Stimulated activated naive B cell treated with anti-CD40 and anti-IgM and Interleukin-4, amounts not matched to agents 10 μg/mL and 1 μg/mL and 100 μg/mL, for 72 hours (primary cell): ENCODE measurements at regions not wholly inside any gene's neighbourhood (a gene's known extent, or its start where the extent isn't known, plus 50 kb on each side); places are given as distances from the start of the nearest gene placed in this dataset.
A peak's percentile ranks its signal among the peaks of the same experiment; 100 is the strongest.

Experiments
- ATAC-seq, 2 donors: fragments of 150-1000 bp; cut with Tn5 transposase; replicated peaks; 2 replicates each; pipeline ENCODE4 v1.10.0; 2021; ENCODE audit warnings: moderate library complexity in 1 of 2
- DNase-seq: peaks from one replicate; pipeline ENCODE4 v3.0.0; 2021
- H3K27ac Mint-ChIP-seq: one replicate; pipeline ENCODE4 v1.8.0; 2022; ENCODE audit warnings: mild to moderate bottlenecking, mixed read lengths
- H3K27me3 Mint-ChIP-seq, 2 donors: one replicate each; pipeline ENCODE4 v1.8.0; 2022; ENCODE audit warnings: mixed read lengths in 2 of 2
- H3K36me3 Mint-ChIP-seq, 2 donors: one replicate each; pipeline ENCODE4 v1.8.0; 2022; ENCODE audit warnings: mixed read lengths in 2 of 2, mild to moderate bottlenecking in 1 of 2
- H3K4me1 Mint-ChIP-seq, 2 donors: one replicate each; pipeline ENCODE4 v1.8.0; 2022; ENCODE audit warnings: mixed read lengths in 2 of 2, mild to moderate bottlenecking in 1 of 2
- H3K4me3 Mint-ChIP-seq, 2 donors: one replicate each; pipeline ENCODE4 v1.8.0; 2022; ENCODE audit warnings: mild to moderate bottlenecking in 2 of 2, mixed read lengths in 2 of 2, moderate library complexity in 1 of 2
- H3K9me3 Mint-ChIP-seq, 2 donors: one replicate each; pipeline ENCODE4 v1.8.0; 2022; ENCODE audit warnings: mixed read lengths in 2 of 2, mild to moderate bottlenecking in 1 of 2

- H3K36me3 Mint-ChIP-seq: peaks cover 0 to 3% of the 10 kb centered on the region in 2 donors
- peak overlapping the region; percentile 85 to 92 for H3K4me3 Mint-ChIP-seq
- peaks cover 34 to 82% of the 10 kb centered on the region in 2 donors for H3K4me1 Mint-ChIP-seq
- peaks cover 4 to 21% of the 10 kb centered on the region in 2 donors for H3K27me3 Mint-ChIP-seq
- peak overlapping the region; percentile 73 for H3K27ac Mint-ChIP-seq
- DNase-seq: peak; percentile 54
- ATAC-seq: peak; percentile 73 to 81
- H3K9me3 Mint-ChIP-seq: no peaks in the 10 kb centered on the region
Observed at GRCh38 chr15:38072348-38073177, 138.1 kb downstream of the TMCO5A start.

- ATAC-seq (no peak), DNase-seq (no peak)
- peaks cover 4 to 21% of the 10 kb centered on the region in 2 donors for H3K27me3 Mint-ChIP-seq
- H3K27ac Mint-ChIP-seq: peak overlapping the region; percentile 25
- no peaks in the 10 kb centered on the region for H3K9me3 Mint-ChIP-seq
- peaks cover 0 to 3% of the 10 kb centered on the region in 2 donors for H3K36me3 Mint-ChIP-seq
- H3K4me1 Mint-ChIP-seq: peaks cover 34 to 77% of the 10 kb centered on the region in 2 donors
- H3K4me3 Mint-ChIP-seq: peak overlapping the region; percentile 85 to 92
Observed at GRCh38 chr15:38073178-38073946, 138.9 kb downstream of the TMCO5A start.

GRCh38 chr15:38074029-38074428 lies 139.6 kb downstream of the TMCO5A start:
- ATAC-seq (no peak), DNase-seq (no peak)
- no peaks in the 10 kb centered on the region for H3K9me3 Mint-ChIP-seq
- peaks cover 4 to 20% of the 10 kb centered on the region in 2 donors for H3K27me3 Mint-ChIP-seq
- H3K4me1 Mint-ChIP-seq: peaks cover 30 to 71% of the 10 kb centered on the region in 2 donors
- no peak overlapping the region for H3K4me3 Mint-ChIP-seq
- H3K36me3 Mint-ChIP-seq: peaks cover 0 to 3% of the 10 kb centered on the region in 2 donors
- H3K27ac Mint-ChIP-seq: no peak overlapping the region

- H3K9me3 Mint-ChIP-seq: no peaks in the 10 kb centered on the region
- DNase-seq (no peak), ATAC-seq (no peak)
- H3K27ac Mint-ChIP-seq: no peak overlapping the region
- H3K27me3 Mint-ChIP-seq: peaks cover 4 to 10% of the 10 kb centered on the region in 2 donors
- no peak overlapping the region for H3K4me3 Mint-ChIP-seq
- H3K4me1 Mint-ChIP-seq: peaks cover 28 to 61% of the 10 kb centered on the region in 2 donors
- H3K36me3 Mint-ChIP-seq: peaks cover 0 to 3% of the 10 kb centered on the region in 2 donors
Observed at GRCh38 chr15:38075466-38075865, 141.0 kb downstream of the TMCO5A start.

- no peak for ATAC-seq
- peaks cover 4 to 6% of the 10 kb centered on the region in 2 donors for H3K27me3 Mint-ChIP-seq
- H3K36me3 Mint-ChIP-seq: peaks cover 0 to 3% of the 10 kb centered on the region in 2 donors
- peak overlapping the region; percentile 28 for H3K27ac Mint-ChIP-seq
- H3K4me1 Mint-ChIP-seq: peaks cover 22 to 48% of the 10 kb centered on the region in 2 donors
- DNase-seq: peak; percentile 15
- H3K9me3 Mint-ChIP-seq: no peaks in the 10 kb centered on the region
- no peak overlapping the region for H3K4me3 Mint-ChIP-seq
Observed at GRCh38 chr15:38076786-38077185, 142.3 kb downstream of the TMCO5A start.

- ATAC-seq (no peak), DNase-seq (no peak)
- Mint-ChIP-seq H3K4me1 (peaks cover 18 to 37% of the 10 kb centered on the region in 2 donors), H3K9me3 (no peaks in the 10 kb centered on the region), H3K4me3 (no peak overlapping the region), H3K27me3 (peaks cover 0 to 4% of the 10 kb centered on the region in 2 donors), H3K27ac (no peak overlapping the region), H3K36me3 (no peaks in the 10 kb centered on the region)
Observed at GRCh38 chr15:38079236-38079635, 144.8 kb downstream of the TMCO5A start.

GRCh38 chr15:38080651-38081275 lies 146.3 kb downstream of the TMCO5A start:
- Mint-ChIP-seq H3K27me3 (peaks cover under 1 to 4% of the 10 kb centered on the region in 2 donors), H3K9me3 (no peaks in the 10 kb centered on the region), H3K27ac (no peak overlapping the region), H3K4me3 (no peak overlapping the region), H3K4me1 (peaks cover 18 to 39% of the 10 kb centered on the region in 2 donors), H3K36me3 (no peaks in the 10 kb centered on the region)
- ATAC-seq (no peak), DNase-seq (no peak)

- H3K4me3 Mint-ChIP-seq: no peak overlapping the region
- no peaks in the 10 kb centered on the region for H3K9me3 Mint-ChIP-seq
- DNase-seq: peak; percentile 18
- H3K27me3 Mint-ChIP-seq: peaks cover 14 to 25% of the 10 kb centered on the region in 2 donors
- H3K36me3 Mint-ChIP-seq: no peaks in the 10 kb centered on the region
- ATAC-seq: peak; percentile 88 to 89
- H3K27ac Mint-ChIP-seq: no peak overlapping the region
- H3K4me1 Mint-ChIP-seq: peaks cover 16 to 31% of the 10 kb centered on the region in 2 donors
Observed at GRCh38 chr15:38084289-38084688, 149.8 kb downstream of the TMCO5A start.

GRCh38 chr15:38085114-38085513 lies 150.7 kb downstream of the TMCO5A start:
- DNase-seq (peak; percentile 64), ATAC-seq (peak; percentile 88 to 91)
- peak overlapping the region; percentile 41 to 62 for H3K4me3 Mint-ChIP-seq
- H3K9me3 Mint-ChIP-seq: no peaks in the 10 kb centered on the region
- H3K27me3 Mint-ChIP-seq: peaks cover 17 to 29% of the 10 kb centered on the region in 2 donors
- peaks cover 13 to 31% of the 10 kb centered on the region in 2 donors for H3K4me1 Mint-ChIP-seq
- peak overlapping the region; percentile 1 for H3K27ac Mint-ChIP-seq
- no peaks in the 10 kb centered on the region for H3K36me3 Mint-ChIP-seq

- no peaks in the 10 kb centered on the region for H3K9me3 Mint-ChIP-seq
- DNase-seq (no peak), ATAC-seq (peak in 1 of 2 donors; percentile 31)
- no peaks in the 10 kb centered on the region for H3K36me3 Mint-ChIP-seq
- no peak overlapping the region for H3K27ac Mint-ChIP-seq
- peaks cover 19 to 31% of the 10 kb centered on the region in 2 donors for H3K27me3 Mint-ChIP-seq
- peaks cover 11 to 31% of the 10 kb centered on the region in 2 donors for H3K4me1 Mint-ChIP-seq
- H3K4me3 Mint-ChIP-seq: peak overlapping the region in 1 of 2 donors; percentile 23
Observed at GRCh38 chr15:38085931-38086568, 151.6 kb downstream of the TMCO5A start.

GRCh38 chr15:38086611-38087010 lies 152.2 kb downstream of the TMCO5A start:
- H3K9me3 Mint-ChIP-seq: no peaks in the 10 kb centered on the region
- H3K27me3 Mint-ChIP-seq: peaks cover 19 to 31% of the 10 kb centered on the region in 2 donors
- no peak for DNase-seq
- H3K4me3 Mint-ChIP-seq: no peak overlapping the region
- no peak overlapping the region for H3K27ac Mint-ChIP-seq
- H3K4me1 Mint-ChIP-seq: peaks cover 11 to 31% of the 10 kb centered on the region in 2 donors
- H3K36me3 Mint-ChIP-seq: no peaks in the 10 kb centered on the region
- ATAC-seq: no peak

GRCh38 chr15:38088971-38089370 lies 154.5 kb downstream of the TMCO5A start:
- H3K9me3 Mint-ChIP-seq: no peaks in the 10 kb centered on the region
- no peak overlapping the region for H3K27ac Mint-ChIP-seq
- no peaks in the 10 kb centered on the region for H3K36me3 Mint-ChIP-seq
- H3K4me3 Mint-ChIP-seq: no peak overlapping the region
- DNase-seq (no peak), ATAC-seq (no peak)
- H3K4me1 Mint-ChIP-seq: peaks cover 10 to 25% of the 10 kb centered on the region in 2 donors
- H3K27me3 Mint-ChIP-seq: peaks cover 19 to 31% of the 10 kb centered on the region in 2 donors

- H3K4me1 Mint-ChIP-seq: peaks cover 4 to 12% of the 10 kb centered on the region in 2 donors
- peaks cover 19 to 31% of the 10 kb centered on the region in 2 donors for H3K27me3 Mint-ChIP-seq
- H3K36me3 Mint-ChIP-seq: no peaks in the 10 kb centered on the region
- no peaks in the 10 kb centered on the region for H3K9me3 Mint-ChIP-seq
- no peak overlapping the region for H3K27ac Mint-ChIP-seq
- DNase-seq (no peak), ATAC-seq (no peak)
- H3K4me3 Mint-ChIP-seq: no peak overlapping the region
Observed at GRCh38 chr15:38090223-38090622, 155.8 kb downstream of the TMCO5A start.
